Endothelial cell of umbilical vein (primary cell): ENCODE measurements at regions not wholly inside any gene's neighbourhood (a gene's known extent, or its start where the extent isn't known, plus 50 kb on each side); places are given as distances from the start of the nearest gene placed in this dataset.
A peak's percentile ranks its signal among the peaks of the same experiment; 100 is the strongest.

Experiments used
- BruUV-seq: library from RNA; stranded (reverse); fragments of 400-500 nt; replicated peaks from 2 replicates; lab custom pipeline; 2021; lab: Mats Ljungman, UMichigan
- CTCF ChIA-PET: fragments of 300-600, 350-600 bp; sonication (Branson Sonifier 250); formaldehyde crosslinking; loops from one replicate; lab custom pipeline; 2021; ENCODE audit warnings: antibody characterized with exemption, inconsistent platforms; lab: Charles Lee
- POLR2A ChIA-PET: fragments of 300-600, 350-600 bp; sonication (Branson Sonifier 250); formaldehyde crosslinking; loops from one replicate; lab custom pipeline; 2021; ENCODE audit warnings: antibody characterized with exemption, inconsistent platforms; lab: Charles Lee
- DNase-seq: peaks from one replicate; pipeline ENCODE4 v3.0.0-alpha.2; 2011; ENCODE audit warnings: low read depth, low spot score
- FAIRE-seq: peaks from 2 replicates; lab custom pipeline; 2011; peaks lifted over from hg19 to GRCh38; lab: Jason Lieb, UNC
- H2AFZ ChIP-seq: 2 replicates; pipeline ENCODE4 v1.6.0; 2012; ENCODE audit warnings: low read depth, low read length, control low read depth, inconsistent platforms
- H3K27ac ChIP-seq: 2 replicates; pipeline ENCODE4 v1.5.1; 2011; ENCODE audit warnings: low read depth, mild to moderate bottlenecking, control low read depth, low read length, moderate library complexity; ENCODE audit not compliant: insufficient read depth
- H3K27me3 ChIP-seq, 2 experiments: 2 replicates each; pipeline versions ENCODE4 v1.6.0 to v1.6.1; 2011; ENCODE audit warnings: low read length in 2 of 2, mixed read lengths in 1 of 2; ENCODE audit not compliant: control insufficient read depth in 2 of 2, insufficient read depth in 2 of 2
- H3K36me3 ChIP-seq, 2 experiments: 2 replicates in 1 of 2; 3 replicates in 1 of 2; pipeline ENCODE4 v1.5.1; 2011; ENCODE audit warnings: low read length in 2 of 2, mild to moderate bottlenecking in 1 of 2, moderate library complexity in 1 of 2; ENCODE audit not compliant: control insufficient read depth in 2 of 2, insufficient read depth in 2 of 2; ENCODE audit errors: extremely low read depth in 1 of 2
- H3K4me1 ChIP-seq: 3 replicates; pipeline ENCODE4 v1.5.1; 2011; ENCODE audit warnings: mild to moderate bottlenecking, low read length; ENCODE audit not compliant: control insufficient read depth, insufficient read depth; ENCODE audit errors: extremely low read depth
- H3K4me2 ChIP-seq: 2 replicates; pipeline ENCODE4 v1.6.1; 2011; ENCODE audit warnings: low read length, control low read depth, mixed read lengths; ENCODE audit not compliant: insufficient read depth
- H3K4me3 ChIP-seq, 3 experiments: fragments of 200-600 bp in 1 of 3; sonication (generic), shearing (Covaris generic) in 1 of 3; replicated peaks in 1 of 3; 2 replicates each; pipeline ENCODE4 v1.5.1; 2011 to 2016; ENCODE audit warnings: control low read depth in 3 of 3, low read length in 3 of 3, mild to moderate bottlenecking in 2 of 3, inconsistent platforms in 1 of 3, low read depth in 1 of 3, moderate library complexity in 1 of 3; ENCODE audit not compliant: insufficient read depth in 1 of 3
- H3K79me2 ChIP-seq: 2 replicates; pipeline ENCODE4 v1.6.0; 2012; ENCODE audit warnings: low read length, inconsistent platforms; ENCODE audit not compliant: control insufficient read depth, insufficient read depth
- H3K9ac ChIP-seq: replicated peaks from 2 replicates; pipeline ENCODE3; 2011; ENCODE audit warnings: low read length, control low read depth; ENCODE audit not compliant: insufficient read depth; ENCODE audit errors: extremely low read depth
- H3K9me1 ChIP-seq: replicated peaks from 3 replicates; pipeline ENCODE4 v1.6.0; 2011; ENCODE audit warnings: mild to moderate bottlenecking, low read length; ENCODE audit not compliant: control insufficient read depth, insufficient read depth; ENCODE audit errors: extremely low read depth
- H3K9me3 ChIP-seq: replicated peaks from 2 replicates; pipeline ENCODE4 v1.5.1; 2012; ENCODE audit warnings: low read length, inconsistent platforms; ENCODE audit not compliant: control insufficient read depth, insufficient read depth
- H4K20me1 ChIP-seq: replicated peaks from 2 replicates; pipeline ENCODE3; 2011; ENCODE audit warnings: mild to moderate bottlenecking, low read length; ENCODE audit not compliant: control insufficient read depth, insufficient read depth; ENCODE audit errors: extremely low read depth
- CTCF ChIP-seq, 2 donors: IDR thresholded peaks; 1 replicate in 1 of 2; 2 replicates in 1 of 2; pipeline ENCODE4 v1.5.1; 2011; ENCODE audit warnings: low read length in 2 of 2, mild to moderate bottlenecking in 2 of 2, moderate library complexity in 2 of 2, control low read depth in 1 of 2, inconsistent platforms in 1 of 2, low read depth in 1 of 2; ENCODE audit not compliant: insufficient read depth in 1 of 2; ENCODE audit errors: extremely low read depth in 1 of 2
- EZH2 ChIP-seq: IDR thresholded peaks from 2 replicates; pipeline ENCODE4 v1.6.1; 2012; ENCODE audit warnings: borderline replicate concordance, low read depth, mild to moderate bottlenecking, moderate library complexity, low read length, inconsistent platforms; ENCODE audit not compliant: severe bottlenecking
- JUN ChIP-seq: IDR thresholded peaks from 2 replicates; pipeline ENCODE4 v1.6.1; 2011; ENCODE audit warnings: borderline replicate concordance, low read depth; ENCODE audit not compliant: insufficient read length, insufficient read depth
- MAX ChIP-seq: IDR thresholded peaks from 2 replicates; pipeline ENCODE4 v1.6.1; 2011; ENCODE audit not compliant: insufficient read depth, insufficient read length
- POLR2AphosphoS5 ChIP-seq: IDR thresholded peaks from 2 replicates; pipeline ENCODE4 v1.6.1; 2012; ENCODE audit warnings: low read depth, mild to moderate bottlenecking, control low read depth, low read length, moderate library complexity; ENCODE audit not compliant: insufficient read depth
- dilution Hi-C: fragments of 300-500 bp; cut with MboI; formaldehyde crosslinking; loops from one replicate; pipeline ENCODE4 v1.15.0; 2019; ENCODE audit warnings: low sequenced_read_pairs; ENCODE audit not compliant: extremely low pct_ligation_motif_present
- intact Hi-C: fragments of 100-400 bp; cut with micrococcal nuclease; formaldehyde crosslinking; loops from one replicate; pipeline ENCODE4 v1.10.0; 2022

GRCh38 chr16:86682219-86682904, 104.0 kb downstream of the FOXL1 start:
- Histone ChIP-seq H3K36me3 (no peaks in the 10 kb centered on the region), H3K4me3 (no peak overlapping the region), H2AFZ (no peak overlapping the region), H3K27me3 (no peaks in the 10 kb centered on the region), H4K20me1 (no peaks in the 10 kb centered on the region), H3K4me2 (no peak overlapping the region), H3K9me1 (no peaks in the 10 kb centered on the region), H3K27ac (peak overlapping the region; percentile 99), H3K9ac (no peak overlapping the region), H3K4me1 (peaks cover 29% of the 10 kb centered on the region), H3K79me2 (no peaks in the 10 kb centered on the region), H3K9me3 (no peaks in the 10 kb centered on the region)
- POLR2A ChIA-PET, result no interaction called here
- CTCF ChIA-PET, result no interaction called here
- no TSS peak for BruUV-seq
- FAIRE-seq, result no peak
- TF ChIP-seq CTCF (IDR thresholded peaks at IDR 0.05; ENCODE audit: extremely low read depth in 1 of 2, insufficient read depth in 1 of 2, low read depth in 1 of 2, low read length in 2 of 2) (no peak), POLR2AphosphoS5 (no peak), MAX (no peak), EZH2 (no peak), JUN (peak; percentile 9)
- no peak for DNase-seq
- intact Hi-C loops, result loop anchor here (5.0 kb wide), 1 partner anchor 380 kb away; no protein-coding TSS in a partner anchor
- dilution Hi-C loops, result no loop called here
